ENCODE measurements at regions not wholly inside any gene's neighbourhood (a gene's known extent, or its start where the extent isn't known, plus 50 kb on each side); places are given as distances from the start of the nearest gene placed in this dataset.
"Not testable (repeated sequence)": the region's sequence is repeated elsewhere in the genome, so short reads cannot be mapped to it uniquely, and the experiment has no call there.

DNA sequence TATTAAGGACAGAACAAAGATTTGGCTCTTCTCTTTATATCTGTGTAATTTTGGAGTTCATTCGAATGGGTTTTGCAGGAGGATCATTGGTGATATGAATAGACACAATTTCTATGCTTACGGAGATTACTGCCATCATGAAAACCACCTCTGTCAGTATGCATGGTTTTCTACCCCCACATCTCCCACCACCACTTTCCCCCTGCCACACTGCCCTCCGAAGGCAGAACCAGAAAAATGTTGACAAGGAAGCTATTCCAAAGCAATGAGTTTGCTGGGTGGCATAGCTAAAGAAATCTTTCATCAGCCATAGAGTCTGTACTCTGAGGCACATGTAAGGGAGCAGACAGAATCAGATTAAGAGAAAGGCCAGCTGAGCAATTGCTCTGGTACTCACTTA is 567.3 kb upstream of the ACTRT1 start:
- Histone ChIP-seq H3K36me3 (no peaks in the 10 kb centered on the region), H3K4me3 (no peak overlapping the region), H3K27ac (no peak overlapping the region), H3K9me3 (no peaks in the 10 kb centered on the region), H3K4me1 (no peaks in the 10 kb centered on the region), H3K27me3 (no peaks in the 10 kb centered on the region)
- no peak for DNase-seq
- intact Hi-C loops (cut with DNase I; ENCODE audit: low total_unique reads) (no loop called here), in situ Hi-C loops (cut with MboI; ENCODE audit: low sequenced_read_pairs in 4 of 4) (no loop called here)
- ATAC-seq = no peak
- TF ChIP-seq, protein P1, sequence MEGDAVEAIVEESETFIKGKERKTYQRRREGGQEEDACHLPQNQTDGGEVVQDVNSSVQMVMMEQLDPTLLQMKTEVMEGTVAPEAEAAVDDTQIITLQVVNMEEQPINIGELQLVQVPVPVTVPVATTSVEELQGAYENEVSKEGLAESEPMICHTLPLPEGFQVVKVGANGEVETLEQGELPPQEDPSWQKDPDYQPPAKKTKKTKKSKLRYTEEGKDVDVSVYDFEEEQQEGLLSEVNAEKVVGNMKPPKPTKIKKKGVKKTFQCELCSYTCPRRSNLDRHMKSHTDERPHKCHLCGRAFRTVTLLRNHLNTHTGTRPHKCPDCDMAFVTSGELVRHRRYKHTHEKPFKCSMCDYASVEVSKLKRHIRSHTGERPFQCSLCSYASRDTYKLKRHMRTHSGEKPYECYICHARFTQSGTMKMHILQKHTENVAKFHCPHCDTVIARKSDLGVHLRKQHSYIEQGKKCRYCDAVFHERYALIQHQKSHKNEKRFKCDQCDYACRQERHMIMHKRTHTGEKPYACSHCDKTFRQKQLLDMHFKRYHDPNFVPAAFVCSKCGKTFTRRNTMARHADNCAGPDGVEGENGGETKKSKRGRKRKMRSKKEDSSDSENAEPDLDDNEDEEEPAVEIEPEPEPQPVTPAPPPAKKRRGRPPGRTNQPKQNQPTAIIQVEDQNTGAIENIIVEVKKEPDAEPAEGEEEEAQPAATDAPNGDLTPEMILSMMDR (IDR thresholded peaks at IDR 0.05 in 4 of 5, conservative IDR thresholded peaks at IDR 0.05 in 1 of 5) = no peak
- TF ChIP-seq POLR2A (IDR thresholded peaks at IDR 0.05) = no peak

- in situ Hi-C loops (cut with MboI; ENCODE audit: low sequenced_read_pairs in 4 of 4) = no loop called here
- no peak for ATAC-seq
Observed at GRCh38 chrX:128616933-128617332, 564.7 kb upstream of the ACTRT1 start.

GRCh38 chrX:128606817-128607216 is 554.6 kb upstream of the ACTRT1 start:
- H3K27me3 ChIP-seq; H3K27ac ChIP-seq; DNase-seq; H3K36me3 ChIP-seq; H3K9me3 ChIP-seq; H3K4me1 ChIP-seq; in situ Hi-C loops (cut with MboI; ENCODE audit: low sequenced_read_pairs in 4 of 4); H3K4me3 ChIP-seq; ATAC-seq; intact Hi-C loops (cut with DNase I; ENCODE audit: low total_unique reads): not testable (repeated sequence)

More at GRCh38 chrX:128616933-128617332, 564.7 kb upstream of the ACTRT1 start:
- no peak for TF ChIP-seq POLR2A (IDR thresholded peaks at IDR 0.05)
- TF ChIP-seq, protein P1 (IDR thresholded peaks at IDR 0.05 in 4 of 5, conservative IDR thresholded peaks at IDR 0.05 in 1 of 5) = no peak
- Histone ChIP-seq H3K4me1 (no peaks in the 10 kb centered on the region), H3K4me3 (no peak overlapping the region), H3K9me3 (no peaks in the 10 kb centered on the region), H3K36me3 (no peaks in the 10 kb centered on the region), H3K27ac (no peak overlapping the region), H3K27me3 (no peaks in the 10 kb centered on the region)
- intact Hi-C loops (cut with DNase I; ENCODE audit: low total_unique reads) = no loop called here
- no peak for DNase-seq

- H3K27ac ChIP-seq; H3K4me3 ChIP-seq; H3K36me3 ChIP-seq; intact Hi-C loops (cut with DNase I; ENCODE audit: low total_unique reads); H3K27me3 ChIP-seq; in situ Hi-C loops (cut with MboI; ENCODE audit: low sequenced_read_pairs in 4 of 4); DNase-seq; H3K4me1 ChIP-seq; ATAC-seq; H3K9me3 ChIP-seq: not testable (repeated sequence)
Observed at GRCh38 chrX:128606357-128606756, 554.2 kb upstream of the ACTRT1 start.

DNA sequence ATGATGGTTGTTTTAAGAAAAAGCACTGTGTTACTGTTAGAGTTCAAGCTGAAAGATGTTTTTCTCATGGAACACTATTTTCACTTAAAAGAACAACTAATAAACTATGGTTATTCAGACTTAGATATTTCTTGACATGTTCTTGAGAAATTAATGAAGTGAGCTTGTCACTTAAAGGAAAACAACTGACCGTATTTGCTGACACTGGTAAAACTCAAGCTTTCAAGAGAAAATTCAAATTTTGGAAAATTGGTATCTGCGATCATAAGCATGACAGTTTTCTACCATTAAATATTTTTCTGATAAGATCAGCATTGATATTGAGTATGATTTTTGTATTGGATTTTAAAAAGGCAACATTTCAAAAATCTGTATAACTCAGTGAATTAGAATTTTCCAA is 549.5 kb upstream of the ACTRT1 start:
- intact Hi-C loops (cut with DNase I; ENCODE audit: low total_unique reads) (no loop called here), in situ Hi-C loops (cut with MboI; ENCODE audit: low sequenced_read_pairs in 4 of 4) (no loop called here)
- Histone ChIP-seq H3K27ac (no peak overlapping the region), H3K4me3 (no peak overlapping the region), H3K4me1 (no peaks in the 10 kb centered on the region), H3K9me3 (no peaks in the 10 kb centered on the region), H3K36me3 (no peaks in the 10 kb centered on the region), H3K27me3 (no peaks in the 10 kb centered on the region)
- DNase-seq (no peak), ATAC-seq (no peak)
- TF ChIP-seq, protein P1 (IDR thresholded peaks at IDR 0.05 in 4 of 5, conservative IDR thresholded peaks at IDR 0.05 in 1 of 5) = no peak

DNA sequence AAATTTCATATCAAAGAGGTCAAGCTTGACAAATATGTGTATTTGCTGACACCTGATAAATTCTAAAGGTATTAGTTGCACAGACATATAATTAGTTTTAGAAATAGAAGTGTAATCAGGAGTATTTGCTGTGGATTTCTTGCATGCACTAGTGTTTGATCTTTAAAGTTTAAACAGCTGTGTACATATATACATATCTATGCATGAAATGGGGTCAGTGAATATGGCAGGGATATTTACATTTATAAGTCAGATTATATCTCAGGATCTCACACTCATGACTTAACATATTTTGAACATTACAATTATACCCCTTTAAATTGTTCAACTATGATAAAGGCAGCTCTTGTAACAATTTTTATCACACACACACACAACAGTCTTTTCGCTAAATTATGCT is 547.4 kb upstream of the ACTRT1 start:
- no peaks in the 10 kb centered on the region for H3K4me1 ChIP-seq
- no peaks in the 10 kb centered on the region for H3K9me3 ChIP-seq
- no peaks in the 10 kb centered on the region for H3K36me3 ChIP-seq
- intact Hi-C loops (cut with DNase I; ENCODE audit: low total_unique reads) = no loop called here
- no peak for DNase-seq
- TF ChIP-seq, protein P1 (IDR thresholded peaks at IDR 0.05 in 4 of 5, conservative IDR thresholded peaks at IDR 0.05 in 1 of 5) = no peak
- TF ChIP-seq POLR2A (IDR thresholded peaks at IDR 0.05) = no peak
- in situ Hi-C loops (cut with MboI; ENCODE audit: low sequenced_read_pairs in 4 of 4) = no loop called here
- no peak for ATAC-seq
- no peaks in the 10 kb centered on the region for H3K27me3 ChIP-seq
- no peak overlapping the region for H3K27ac ChIP-seq
- no peak overlapping the region for H3K4me3 ChIP-seq
